Smooth muscle cell (in vitro differentiated cells): ENCODE measurements at regions not wholly inside any gene's neighbourhood (a gene's known extent, or its start where the extent isn't known, plus 50 kb on each side); places are given as distances from the start of the nearest gene placed in this dataset.
A peak's percentile ranks its signal among the peaks of the same experiment; 100 is the strongest.

Source experiments
- DNase-seq: peaks from one replicate; lab custom pipeline; 2025; ENCODE audit not compliant: unreplicated experiment; lab: John Stamatoyannopoulos, UW
- H2AFZ ChIP-seq: fragments of 200-600 bp; sonication (generic); 2 replicates; pipeline ENCODE4 v1.6.0; 2016; ENCODE audit warnings: antibody characterized with exemption, low read depth, mild to moderate bottlenecking
- H3F3A ChIP-seq: fragments of 200-600 bp; sonication (generic); 2 replicates; pipeline ENCODE4 v1.6.0; 2017; ENCODE audit warnings: antibody characterized with exemption, low read depth
- H3K27ac ChIP-seq: fragments of 200-600 bp; sonication (generic); 2 replicates; pipeline ENCODE4 v1.5.1; 2016; ENCODE audit warnings: low read depth, mild to moderate bottlenecking
- H3K27me3 ChIP-seq: fragments of 200-600 bp; sonication (generic); 2 replicates; pipeline ENCODE4 v1.6.1; 2016; ENCODE audit warnings: low read depth, mild to moderate bottlenecking
- H3K36me3 ChIP-seq: fragments of 200-600 bp; sonication (generic); 2 replicates; pipeline ENCODE4 v1.5.1; 2016; ENCODE audit warnings: low read depth
- H3K4me1 ChIP-seq: fragments of 200-600 bp; sonication (generic); 2 replicates; pipeline ENCODE4 v1.5.1; 2016; ENCODE audit warnings: low read depth
- H3K4me2 ChIP-seq: fragments of 200-600 bp; sonication (generic); 2 replicates; pipeline ENCODE4 v1.6.0; 2016; ENCODE audit warnings: mild to moderate bottlenecking
- H3K4me3 ChIP-seq: fragments of 200-600 bp; sonication (generic); 2 replicates; pipeline ENCODE4 v1.5.1; 2016; ENCODE audit warnings: mild to moderate bottlenecking
- H3K79me2 ChIP-seq: fragments of 200-600 bp; sonication (generic); 2 replicates; pipeline ENCODE4 v1.6.0; 2016; ENCODE audit warnings: low read depth, mild to moderate bottlenecking
- H3K9ac ChIP-seq: fragments of 200-600 bp; sonication (generic); 2 replicates; pipeline ENCODE4 v1.6.0; 2016; ENCODE audit warnings: low read depth
- H3K9me3 ChIP-seq: fragments of 200-600 bp; sonication (generic); replicated peaks from 2 replicates; pipeline ENCODE4 v1.5.1; 2016; ENCODE audit warnings: low read depth
- H4K20me1 ChIP-seq: fragments of 200-600 bp; sonication (generic); 2 replicates; pipeline ENCODE4 v1.6.0; 2016; ENCODE audit warnings: low read depth
- CTCF ChIP-seq: fragments of 200-600 bp; sonication (generic); IDR thresholded peaks from 2 replicates; pipeline ENCODE4 v1.5.1; 2017; ENCODE audit warnings: borderline replicate concordance, mild to moderate bottlenecking, antibody characterized with exemption; ENCODE audit not compliant: insufficient read depth, poor library complexity, severe bottlenecking
- WGBS: methylation state at CpG from one replicate; pipeline ENCODE4 v1.1.7; 2016; ENCODE audit warnings: low lambda C conversion rate; 5-methylcytosine and 5-hydroxymethylcytosine counted together

- no peaks in the 10 kb centered on the region for H4K20me1 ChIP-seq
- H3K36me3 ChIP-seq: no peaks in the 10 kb centered on the region
- no peak overlapping the region for H3K4me2 ChIP-seq
- no peaks in the 10 kb centered on the region for H3F3A ChIP-seq
- no peaks in the 10 kb centered on the region for H3K27me3 ChIP-seq
- no peak for DNase-seq
- no peak for TF ChIP-seq CTCF
- H3K4me3 ChIP-seq: no peak overlapping the region
- no peaks in the 10 kb centered on the region for H3K79me2 ChIP-seq
- no peak overlapping the region for H3K9ac ChIP-seq
- H3K27ac ChIP-seq: no peak overlapping the region
- H3K4me1 ChIP-seq: no peaks in the 10 kb centered on the region
- no peak overlapping the region for H2AFZ ChIP-seq
- no peaks in the 10 kb centered on the region for H3K9me3 ChIP-seq
- 85% methylated on average over 2 of the region's 2 CpGs for WGBS
Measured at GRCh38 chr6:165019681-165020080, 289.7 kb downstream of the C6orf118 start.

- no peaks in the 10 kb centered on the region for H4K20me1 ChIP-seq
- H3K9ac ChIP-seq: no peak overlapping the region
- no peaks in the 10 kb centered on the region for H3K9me3 ChIP-seq
- DNase-seq: no peak
- no peak overlapping the region for H3K4me3 ChIP-seq
- H3F3A ChIP-seq: peaks cover 8% of the 10 kb centered on the region
- TF ChIP-seq CTCF: no peak
- H3K4me1 ChIP-seq: no peaks in the 10 kb centered on the region
- no peaks in the 10 kb centered on the region for H3K36me3 ChIP-seq
- H2AFZ ChIP-seq: no peak overlapping the region
- H3K27ac ChIP-seq: no peak overlapping the region
- H3K27me3 ChIP-seq: no peaks in the 10 kb centered on the region
- H3K4me2 ChIP-seq: no peak overlapping the region
- H3K79me2 ChIP-seq: no peaks in the 10 kb centered on the region
Measured at GRCh38 chr6:165015676-165016075, 293.7 kb downstream of the C6orf118 start.

- no peak overlapping the region for H3K9ac ChIP-seq
- H3K4me1 ChIP-seq: no peaks in the 10 kb centered on the region
- no peaks in the 10 kb centered on the region for H4K20me1 ChIP-seq
- WGBS: 27% methylated on average over 3 of the region's 3 CpGs
- peaks cover 8% of the 10 kb centered on the region for H3F3A ChIP-seq
- DNase-seq: no peak
- no peak overlapping the region for H3K4me2 ChIP-seq
- no peaks in the 10 kb centered on the region for H3K36me3 ChIP-seq
- no peaks in the 10 kb centered on the region for H3K9me3 ChIP-seq
- peak overlapping the region; percentile 37 for H3K27ac ChIP-seq
- no peaks in the 10 kb centered on the region for H3K79me2 ChIP-seq
- H2AFZ ChIP-seq: no peak overlapping the region
- H3K4me3 ChIP-seq: no peak overlapping the region
- no peak for TF ChIP-seq CTCF
- H3K27me3 ChIP-seq: no peaks in the 10 kb centered on the region
Measured at GRCh38 chr6:165013701-165014100, 295.7 kb downstream of the C6orf118 start.

- no peaks in the 10 kb centered on the region for H3K9me3 ChIP-seq
- H3K4me2 ChIP-seq: no peak overlapping the region
- 93% methylated on average over 4 of the region's 4 CpGs for WGBS
Measured at GRCh38 chr6:165012183-165012582, 297.2 kb downstream of the C6orf118 start.

More at GRCh38 chr6:165012183-165012582, 297.2 kb downstream of the C6orf118 start:
- no peak overlapping the region for H2AFZ ChIP-seq
- no peaks in the 10 kb centered on the region for H4K20me1 ChIP-seq
- no peak for TF ChIP-seq CTCF
- peaks cover 8% of the 10 kb centered on the region for H3F3A ChIP-seq
- no peak overlapping the region for H3K4me3 ChIP-seq
- H3K79me2 ChIP-seq: no peaks in the 10 kb centered on the region
- H3K27ac ChIP-seq: peak overlapping the region; percentile 70
- no peaks in the 10 kb centered on the region for H3K27me3 ChIP-seq
- no peaks in the 10 kb centered on the region for H3K36me3 ChIP-seq
- no peaks in the 10 kb centered on the region for H3K4me1 ChIP-seq
- no peak for DNase-seq
- H3K9ac ChIP-seq: no peak overlapping the region
